Natural killer cell treated with Interleukin-12 subunit alpha and Interleukin-12 subunit beta and Interleukin-15 and Interleukin-18, amount 100 ng/mL, for 72 hours (primary cell): ENCODE measurements at regions not wholly inside any gene's neighbourhood (a gene's known extent, or its start where the extent isn't known, plus 50 kb on each side); places are given as distances from the start of the nearest gene placed in this dataset.

Experiments used
- ATAC-seq, 2 donors: fragments of 150-1000 bp; cut with Tn5 transposase in 1 of 2; sonication (Bioruptor Pico), chemical (Tn5 transposase) in 1 of 2; 2 replicates each; pipeline ENCODE4 v1.10.0; 2021
- DNase-seq: peaks from one replicate; pipeline ENCODE4 v3.0.0; 2022; ENCODE audit warnings: low spot score
- H3K27ac Mint-ChIP-seq, 2 donors: 1 replicate in 1 of 2; 2 replicates in 1 of 2; pipeline ENCODE4 v1.8.0; 2022; ENCODE audit warnings: mixed read lengths in 2 of 2, mild to moderate bottlenecking in 1 of 2, moderate library complexity in 1 of 2
- H3K27me3 Mint-ChIP-seq, 2 donors: 1 replicate in 1 of 2; 2 replicates in 1 of 2; pipeline ENCODE4 v1.8.0; 2022; ENCODE audit warnings: mixed read lengths in 2 of 2
- H3K36me3 Mint-ChIP-seq: one replicate; pipeline ENCODE4 v1.8.0; 2022; ENCODE audit warnings: mixed read lengths
- H3K4me1 Mint-ChIP-seq, 2 donors: 1 replicate in 1 of 2; 2 replicates in 1 of 2; pipeline ENCODE4 v1.8.0; 2022; ENCODE audit warnings: low read depth in 2 of 2, mixed read lengths in 2 of 2, mild to moderate bottlenecking in 1 of 2
- H3K4me3 Mint-ChIP-seq: one replicate; pipeline ENCODE4 v1.8.0; 2022; ENCODE audit warnings: mixed read lengths
- H3K9me3 Mint-ChIP-seq: 2 replicates; pipeline ENCODE4 v1.8.0; 2022; ENCODE audit warnings: mixed read lengths

DNA sequence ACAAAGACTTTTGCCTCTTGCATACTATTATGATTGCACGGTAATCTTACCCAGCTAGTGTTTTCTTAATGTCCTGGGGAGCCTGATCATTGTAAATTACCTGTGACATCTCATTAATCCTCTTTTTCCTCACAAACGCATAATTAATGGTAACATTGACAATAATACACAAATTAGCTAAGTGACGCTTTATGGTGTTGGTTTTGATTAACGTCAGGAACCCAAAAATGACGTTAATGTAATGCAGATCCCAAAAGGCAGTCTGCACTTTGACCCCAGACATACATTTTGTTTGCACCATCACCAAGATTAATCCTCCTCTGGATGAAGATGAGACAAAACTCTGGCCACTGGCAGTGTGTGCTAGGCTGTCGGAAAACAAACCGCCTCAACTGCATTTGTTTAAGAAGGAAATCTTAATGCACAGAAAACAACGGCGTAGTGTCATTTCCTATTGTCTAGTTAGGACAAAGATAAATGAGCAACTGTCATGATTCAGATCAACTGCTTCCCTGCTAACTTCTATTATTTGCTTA, 83.9 kb upstream of the CDIN1 start:
- Mint-ChIP-seq H3K36me3 (no peaks in the 10 kb centered on the region), H3K4me1 (no peaks in the 10 kb centered on the region), H3K27ac (no peak overlapping the region), H3K27me3 (no peaks in the 10 kb centered on the region), H3K4me3 (no peak overlapping the region), H3K9me3 (peaks cover 2% of the 10 kb centered on the region)
- no peak for ATAC-seq
- no peak for DNase-seq

DNA sequence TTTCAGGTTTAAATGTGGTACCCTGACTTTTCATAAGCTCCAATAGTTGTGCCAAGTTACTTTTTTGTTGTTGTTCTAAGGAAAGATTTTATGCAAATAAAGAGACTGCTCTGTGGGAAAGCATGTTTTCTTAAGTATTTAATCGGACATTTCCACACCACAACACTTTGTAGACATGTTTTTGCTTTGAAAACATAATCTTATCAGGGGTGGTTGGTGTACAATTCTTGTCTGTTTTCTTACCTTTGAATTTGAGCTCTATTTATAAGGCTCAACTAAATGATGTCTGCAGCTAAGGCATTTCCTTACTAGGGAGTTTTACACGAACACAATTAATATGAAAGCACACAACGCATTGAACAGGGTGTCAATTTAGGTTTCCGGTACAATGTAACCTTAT, 81.5 kb upstream of the CDIN1 start:
- DNase-seq (no peak), ATAC-seq (no peak)
- no peak overlapping the region for H3K27ac Mint-ChIP-seq
- peaks cover 2% of the 10 kb centered on the region for H3K9me3 Mint-ChIP-seq
- peaks cover 0 to 6% of the 10 kb centered on the region in 2 donors for H3K27me3 Mint-ChIP-seq
- no peaks in the 10 kb centered on the region for H3K36me3 Mint-ChIP-seq
- H3K4me3 Mint-ChIP-seq = no peak overlapping the region
- H3K4me1 Mint-ChIP-seq = no peaks in the 10 kb centered on the region

DNA sequence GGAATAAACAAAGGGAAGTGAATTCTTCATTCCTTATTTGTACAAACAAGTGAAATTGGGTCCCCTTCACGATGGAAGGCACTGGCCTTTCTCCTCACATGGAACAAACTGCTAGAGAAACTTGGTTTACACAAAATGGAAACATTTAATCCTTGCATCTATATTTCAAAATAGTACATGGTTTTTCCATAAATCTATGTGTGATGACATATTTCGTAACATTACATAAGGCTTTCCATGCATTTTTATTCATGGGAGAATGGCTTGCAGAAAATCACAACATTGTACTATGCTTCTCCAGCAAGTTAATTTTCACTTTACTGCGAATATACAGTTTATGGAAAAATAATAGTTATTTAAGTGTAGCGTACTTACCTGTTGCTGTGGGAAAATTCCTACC, 81.0 kb upstream of the CDIN1 start:
- DNase-seq (no peak), ATAC-seq (no peak)
- no peak overlapping the region for H3K4me3 Mint-ChIP-seq
- peaks cover 2% of the 10 kb centered on the region for H3K9me3 Mint-ChIP-seq
- no peaks in the 10 kb centered on the region for H3K4me1 Mint-ChIP-seq
- H3K36me3 Mint-ChIP-seq = no peaks in the 10 kb centered on the region
- H3K27ac Mint-ChIP-seq = no peak overlapping the region
- peaks cover 0 to 11% of the 10 kb centered on the region in 2 donors for H3K27me3 Mint-ChIP-seq

DNA sequence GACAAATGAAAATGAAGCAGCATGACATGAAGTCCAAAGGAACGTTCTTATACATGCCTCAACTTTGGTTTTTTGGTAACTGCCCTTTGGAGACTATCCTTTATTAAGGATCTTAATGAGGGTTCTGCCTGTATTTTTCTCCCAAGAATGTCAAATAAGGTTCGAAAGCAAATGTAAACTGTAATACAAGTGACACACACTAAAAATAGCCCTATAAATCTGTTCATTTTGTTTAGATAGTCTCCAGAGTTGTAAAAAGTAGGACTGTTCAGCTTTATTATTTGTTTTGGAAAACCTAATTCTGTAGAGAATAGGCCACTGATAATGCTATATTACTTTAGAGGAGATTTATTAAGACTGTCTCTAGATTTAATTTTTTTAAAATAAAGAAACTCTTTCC, 80.5 kb upstream of the CDIN1 start:
- H3K36me3 Mint-ChIP-seq = no peaks in the 10 kb centered on the region
- ATAC-seq = no peak

DNA sequence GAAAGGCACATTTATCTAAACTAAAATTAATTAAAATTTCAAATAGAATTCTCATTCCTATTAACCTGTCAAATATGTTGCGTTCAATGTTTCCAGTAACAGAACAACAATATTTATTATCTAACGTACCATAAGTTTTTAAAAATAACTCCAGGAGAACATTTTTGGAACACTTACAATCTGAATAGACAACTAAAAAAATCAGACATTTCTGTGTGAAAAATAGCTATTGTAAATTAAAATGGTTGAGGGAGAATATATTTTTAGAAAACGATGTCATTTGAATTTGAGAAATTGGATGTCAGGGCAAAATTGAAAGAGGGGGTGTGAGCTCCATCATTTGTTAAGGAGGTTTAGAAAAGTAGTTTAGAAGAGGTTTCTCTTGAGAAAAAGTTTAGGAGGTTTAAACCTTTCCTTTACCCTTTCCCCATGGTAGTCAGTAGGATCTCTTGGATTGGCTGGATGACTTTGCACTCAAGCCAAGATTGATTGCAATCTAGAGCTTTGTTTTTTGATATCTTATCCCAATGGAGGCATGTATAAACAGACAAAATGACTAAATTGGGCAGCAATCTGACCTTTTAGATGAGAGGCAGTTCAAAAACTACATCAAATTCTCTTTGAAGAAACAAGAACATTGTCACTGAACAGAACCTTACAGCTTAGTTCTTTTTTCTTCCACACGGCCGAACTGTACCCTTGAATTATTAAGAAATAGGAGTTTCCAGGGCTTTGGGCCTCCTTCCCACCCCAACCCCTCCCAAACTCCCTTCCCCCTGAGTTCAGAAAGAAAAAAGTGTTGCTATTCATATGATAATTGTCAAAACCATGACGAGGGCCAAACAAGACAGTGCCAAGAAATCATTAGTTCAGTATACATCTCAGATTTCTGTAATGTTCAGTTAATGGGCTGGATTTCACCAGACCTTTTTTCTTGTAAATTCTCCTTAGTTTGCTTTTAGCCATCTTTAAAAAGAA, 79.7 kb upstream of the CDIN1 start:
- DNase-seq = no peak
- peaks cover under 1% of the 10 kb centered on the region for H3K9me3 Mint-ChIP-seq
- no peak for ATAC-seq
- no peaks in the 10 kb centered on the region for H3K4me1 Mint-ChIP-seq
- H3K36me3 Mint-ChIP-seq = no peaks in the 10 kb centered on the region
- peaks cover 0 to 13% of the 10 kb centered on the region in 2 donors for H3K27me3 Mint-ChIP-seq
- H3K27ac Mint-ChIP-seq = no peak overlapping the region
- H3K4me3 Mint-ChIP-seq = no peak overlapping the region

More for the DNA sequence above, 80.5 kb upstream of the CDIN1 start:
- no peak for DNase-seq
- peaks cover 0 to 13% of the 10 kb centered on the region in 2 donors for H3K27me3 Mint-ChIP-seq
- no peak overlapping the region for H3K27ac Mint-ChIP-seq
- no peak overlapping the region for H3K4me3 Mint-ChIP-seq
- H3K4me1 Mint-ChIP-seq = no peaks in the 10 kb centered on the region
- peaks cover 2% of the 10 kb centered on the region for H3K9me3 Mint-ChIP-seq

DNA sequence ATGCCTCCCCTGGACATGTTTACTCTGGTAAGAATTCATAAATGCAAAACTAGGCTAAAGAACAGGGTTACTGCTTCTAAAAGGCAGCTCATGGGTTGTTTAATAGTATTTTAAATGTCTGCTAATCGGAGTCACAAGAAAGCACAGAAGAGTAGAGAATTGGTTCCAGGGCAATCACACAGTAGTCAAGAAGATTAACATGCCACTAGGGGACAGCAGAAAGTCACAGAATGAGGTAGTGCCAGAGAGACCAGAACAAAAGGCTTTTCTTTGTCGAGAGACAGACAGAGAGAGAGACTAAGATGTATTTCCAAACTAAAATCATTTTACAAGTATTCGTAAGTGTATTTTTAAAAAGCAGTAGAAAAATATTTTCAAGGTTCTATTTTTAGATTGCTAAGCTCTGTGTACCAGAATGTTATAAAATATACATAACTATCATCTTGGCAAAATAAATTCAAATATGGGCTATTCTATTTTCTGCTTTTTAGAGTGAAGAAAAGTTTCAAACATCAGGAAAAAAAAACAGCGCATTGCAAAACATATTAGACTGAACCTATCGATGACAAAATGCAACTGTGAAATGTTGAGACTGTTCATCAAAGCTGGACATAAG, 78.3 kb upstream of the CDIN1 start:
- DNase-seq (no peak), ATAC-seq (no peak)
- H3K27me3 Mint-ChIP-seq = peaks cover 2 to 13% of the 10 kb centered on the region in 2 donors
- H3K36me3 Mint-ChIP-seq = no peaks in the 10 kb centered on the region
- no peaks in the 10 kb centered on the region for H3K4me1 Mint-ChIP-seq
- H3K4me3 Mint-ChIP-seq = no peak overlapping the region
- no peak overlapping the region for H3K27ac Mint-ChIP-seq
- no peaks in the 10 kb centered on the region for H3K9me3 Mint-ChIP-seq

DNA sequence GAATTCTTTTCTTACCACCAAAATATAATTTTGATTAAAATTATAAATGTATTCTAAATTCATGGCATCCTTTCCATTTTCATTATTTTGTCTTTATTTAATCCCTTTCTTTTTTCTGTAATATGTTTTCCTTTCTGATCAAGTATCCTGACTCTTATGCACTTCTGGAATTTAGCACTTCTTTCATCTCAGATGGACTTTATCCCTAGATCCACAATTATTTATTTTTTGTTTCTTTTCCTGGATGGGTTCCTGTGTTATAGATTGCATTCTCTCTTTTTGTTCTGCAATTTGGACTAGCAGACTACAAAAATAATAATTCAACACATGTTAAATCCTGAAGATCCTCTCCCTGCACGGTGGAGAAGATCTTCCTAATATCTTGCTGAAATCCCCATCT, 76.9 kb upstream of the CDIN1 start:
- Mint-ChIP-seq H3K36me3 (no peaks in the 10 kb centered on the region), H3K4me3 (no peak overlapping the region), H3K27ac (no peak overlapping the region), H3K9me3 (no peaks in the 10 kb centered on the region), H3K4me1 (no peaks in the 10 kb centered on the region), H3K27me3 (peaks cover 2 to 13% of the 10 kb centered on the region in 2 donors)
- ATAC-seq (no peak), DNase-seq (no peak)

DNA sequence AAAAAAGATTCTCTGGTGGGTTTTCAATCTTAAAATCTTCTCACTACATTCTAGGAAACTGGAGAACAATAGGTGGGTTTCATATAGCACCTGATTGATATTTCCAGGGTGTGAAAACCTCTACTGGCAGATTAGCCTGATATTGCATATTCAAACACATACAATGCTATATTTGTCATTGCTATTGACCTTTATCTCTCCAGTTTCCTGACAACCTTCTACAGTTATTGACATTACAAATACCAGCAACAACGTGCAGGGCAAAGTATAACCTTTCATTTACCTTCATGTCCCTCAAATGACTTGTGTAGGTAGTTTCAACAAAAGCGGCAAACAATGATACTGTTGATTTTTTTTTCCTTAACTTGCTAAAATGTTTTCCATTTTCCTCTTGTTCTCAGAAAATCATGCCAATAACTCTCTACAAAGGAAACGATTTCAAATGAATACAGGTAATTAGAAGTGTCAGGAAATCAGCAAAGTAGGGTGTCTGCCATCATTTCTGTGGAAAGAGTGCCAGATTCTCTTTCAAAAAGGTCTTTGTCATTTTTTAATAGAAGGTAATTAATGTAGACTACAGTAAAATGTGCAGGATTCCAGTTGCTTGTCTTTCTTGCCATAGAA, 72.6 kb upstream of the CDIN1 start:
- no peak for DNase-seq
- Mint-ChIP-seq H3K4me3 (no peak overlapping the region), H3K4me1 (no peaks in the 10 kb centered on the region), H3K36me3 (no peaks in the 10 kb centered on the region), H3K27me3 (peaks cover 3 to 26% of the 10 kb centered on the region in 2 donors), H3K27ac (no peak overlapping the region), H3K9me3 (no peaks in the 10 kb centered on the region)
- no peak for ATAC-seq

DNA sequence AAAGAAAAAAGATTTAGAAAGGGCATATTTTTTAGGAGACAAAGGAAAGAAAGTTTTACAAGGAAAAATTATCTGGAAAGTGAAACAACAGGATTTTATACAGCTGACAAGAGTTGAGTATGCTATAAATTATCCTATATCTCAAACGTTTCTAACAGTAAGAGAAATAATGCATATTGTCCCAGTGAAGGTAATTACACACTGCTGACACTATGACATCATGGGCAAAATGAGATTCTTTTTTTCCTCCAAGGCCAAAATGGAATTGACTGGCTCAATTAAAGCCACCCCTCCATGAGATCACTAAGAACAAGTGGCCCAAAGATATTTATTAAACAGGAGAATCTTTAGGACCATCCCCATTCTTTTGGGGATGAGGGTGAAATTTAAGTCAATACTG, 72.0 kb upstream of the CDIN1 start:
- no peak overlapping the region for H3K4me3 Mint-ChIP-seq
- no peaks in the 10 kb centered on the region for H3K4me1 Mint-ChIP-seq
- ATAC-seq = no peak

DNA sequence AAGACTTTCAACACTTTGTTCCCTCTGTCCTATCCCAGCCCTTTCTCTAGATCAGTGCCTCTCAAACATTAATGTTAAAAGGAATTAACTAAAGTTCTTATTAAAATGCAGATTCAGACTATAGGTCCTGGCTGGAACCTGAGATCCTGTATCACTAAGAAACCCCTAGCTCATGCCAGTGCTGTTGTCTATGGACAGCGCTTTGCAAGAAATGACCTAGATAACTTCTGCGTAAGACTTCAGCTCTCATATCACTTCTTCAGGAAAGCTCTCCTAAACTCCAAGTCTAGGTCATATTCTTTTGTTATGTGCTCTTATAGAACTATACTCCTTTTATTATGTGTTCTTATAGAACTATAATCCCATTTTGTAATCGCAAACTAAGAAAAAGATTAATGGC, 67.8 kb upstream of the CDIN1 start:
- peaks cover 2 to 21% of the 10 kb centered on the region in 2 donors for H3K27me3 Mint-ChIP-seq
- H3K4me3 Mint-ChIP-seq = no peak overlapping the region
- ATAC-seq (no peak), DNase-seq (no peak)
- H3K4me1 Mint-ChIP-seq = no peaks in the 10 kb centered on the region
- no peaks in the 10 kb centered on the region for H3K36me3 Mint-ChIP-seq
- H3K9me3 Mint-ChIP-seq = no peaks in the 10 kb centered on the region
- H3K27ac Mint-ChIP-seq = no peak overlapping the region

More for the DNA sequence above, 72.0 kb upstream of the CDIN1 start:
- peaks cover 4 to 29% of the 10 kb centered on the region in 2 donors for H3K27me3 Mint-ChIP-seq
- H3K9me3 Mint-ChIP-seq = no peaks in the 10 kb centered on the region
- H3K27ac Mint-ChIP-seq = no peak overlapping the region
- H3K36me3 Mint-ChIP-seq = no peaks in the 10 kb centered on the region
- no peak for DNase-seq

DNA sequence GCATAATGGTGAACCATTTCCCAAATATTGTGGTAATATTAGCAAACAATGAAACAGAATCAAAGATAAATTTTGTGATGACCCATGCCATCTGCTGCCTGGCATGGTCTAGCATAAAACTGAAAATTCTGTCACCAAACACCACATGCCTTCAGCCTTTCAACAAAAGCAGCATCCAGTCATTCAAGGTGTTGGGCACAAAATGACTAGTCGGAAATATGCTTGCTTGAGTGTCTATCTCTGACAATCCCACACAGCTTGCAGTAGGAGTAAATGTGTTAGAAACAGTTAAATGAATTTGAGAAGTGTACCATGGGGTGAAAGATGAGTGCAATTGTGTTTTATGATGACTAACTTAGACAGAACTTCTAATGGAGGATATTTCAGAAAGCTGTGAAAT, 61.7 kb upstream of the CDIN1 start:
- H3K36me3 Mint-ChIP-seq = no peaks in the 10 kb centered on the region
- no peaks in the 10 kb centered on the region for H3K4me1 Mint-ChIP-seq
- H3K9me3 Mint-ChIP-seq = no peaks in the 10 kb centered on the region
- H3K27me3 Mint-ChIP-seq = peaks cover 0 to 7% of the 10 kb centered on the region in 2 donors
- no peak for DNase-seq
- H3K4me3 Mint-ChIP-seq = no peak overlapping the region
- H3K27ac Mint-ChIP-seq = no peak overlapping the region
- no peak for ATAC-seq

DNA sequence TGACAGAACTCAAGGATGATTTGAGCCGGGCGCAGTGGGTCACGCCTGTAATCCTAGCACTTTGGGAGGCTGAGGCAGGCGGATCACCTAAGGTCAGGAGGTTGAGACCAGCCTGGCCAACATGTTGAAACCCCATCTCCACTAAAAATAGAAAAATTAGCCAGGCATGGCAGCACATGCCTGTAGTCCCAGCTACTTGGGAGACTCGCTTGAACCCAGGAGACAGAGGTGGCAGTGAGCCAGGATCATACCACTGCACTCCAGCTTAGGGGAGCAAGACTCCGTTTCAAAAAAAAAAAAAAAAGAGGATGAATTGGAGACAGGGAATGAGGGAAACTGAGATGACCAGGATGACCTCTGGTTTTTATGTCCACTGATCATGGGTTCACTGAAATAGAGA, 60.4 kb upstream of the CDIN1 start:
- no peaks in the 10 kb centered on the region for H3K9me3 Mint-ChIP-seq
- H3K27ac Mint-ChIP-seq = no peak overlapping the region
- H3K4me1 Mint-ChIP-seq = no peaks in the 10 kb centered on the region
- peaks cover 0 to 7% of the 10 kb centered on the region in 2 donors for H3K27me3 Mint-ChIP-seq
- no peak overlapping the region for H3K4me3 Mint-ChIP-seq
- ATAC-seq (no peak), DNase-seq (no peak)
- no peaks in the 10 kb centered on the region for H3K36me3 Mint-ChIP-seq

DNA sequence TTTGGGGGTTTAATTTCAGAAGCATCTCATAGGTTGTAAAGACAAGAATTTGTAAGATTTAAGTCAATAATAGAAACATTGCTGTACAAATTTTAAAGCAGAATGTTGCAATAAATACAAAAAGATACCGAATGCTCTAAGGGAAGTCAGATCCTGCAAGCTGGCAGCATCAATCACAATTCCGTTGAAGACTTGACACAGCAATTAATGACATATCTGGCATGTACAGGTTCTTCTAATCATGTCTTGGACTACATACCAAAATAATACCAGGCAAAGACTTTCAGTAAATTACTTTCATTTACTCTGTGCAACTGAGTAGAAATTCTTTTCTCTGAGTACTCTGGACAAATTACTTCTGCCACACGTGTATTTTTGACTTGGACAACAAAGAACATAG, 54.0 kb upstream of the CDIN1 start:
- DNase-seq (no peak), ATAC-seq (no peak)
- H3K9me3 Mint-ChIP-seq = no peaks in the 10 kb centered on the region
- no peaks in the 10 kb centered on the region for H3K27me3 Mint-ChIP-seq
- no peak overlapping the region for H3K4me3 Mint-ChIP-seq
- no peaks in the 10 kb centered on the region for H3K4me1 Mint-ChIP-seq
- H3K36me3 Mint-ChIP-seq = no peaks in the 10 kb centered on the region
- no peak overlapping the region for H3K27ac Mint-ChIP-seq
